GM20000 (cell line): ENCODE measurements at regions not wholly inside any gene's neighbourhood (a gene's known extent, or its start where the extent isn't known, plus 50 kb on each side); places are given as distances from the start of the nearest gene placed in this dataset.

ENCODE experiments used
- DNase-seq: peaks from one replicate; pipeline ENCODE4 v3.0.0; 2012; ENCODE audit warnings: low spot score
- CTCF ChIP-seq: IDR thresholded peaks from 2 replicates; pipeline ENCODE4 v1.5.1; 2012; ENCODE audit warnings: mild to moderate bottlenecking, control low read depth; ENCODE audit errors: extremely low read depth, missing control alignments

- TF ChIP-seq CTCF = no peak
- no peak for DNase-seq
Observed at GRCh38 chr14:65259000-65259399, 153.5 kb upstream of the FUT8 start.

GRCh38 chr14:65260786-65261185, 151.7 kb upstream of the FUT8 start:
- TF ChIP-seq CTCF = no peak
- no peak for DNase-seq

GRCh38 chr14:65261425-65261920, 151.1 kb upstream of the FUT8 start:
- TF ChIP-seq CTCF = no peak
- DNase-seq = no peak

- DNase-seq = no peak
- no peak for TF ChIP-seq CTCF
Observed at GRCh38 chr14:65261946-65262345, 150.6 kb upstream of the FUT8 start.

GRCh38 chr14:65263177-65263788, 149.2 kb upstream of the FUT8 start:
- no peak for TF ChIP-seq CTCF
- DNase-seq = no peak

GRCh38 chr14:65267856-65268255, 144.7 kb upstream of the FUT8 start:
- no peak for DNase-seq
- TF ChIP-seq CTCF = no peak

GRCh38 chr14:65268594-65268993, 143.9 kb upstream of the FUT8 start:
- TF ChIP-seq CTCF = no peak
- DNase-seq = no peak
